GM18520 (cell line): ENCODE measurements at regions not wholly inside any gene's neighbourhood (a gene's known extent, or its start where the extent isn't known, plus 50 kb on each side); places are given as distances from the start of the nearest gene placed in this dataset.

Experiments used
- ATAC-seq: cut with Tn5 transposase; IDR thresholded peaks from one replicate; pipeline ENCODE4 v1.9.1; 2021; ENCODE audit not compliant: unreplicated experiment

GRCh38 chr12:115407723-115408122 is 723.7 kb upstream of the TBX3 start:
- no peak for ATAC-seq

- no peak for ATAC-seq
Measured at GRCh38 chr12:115407036-115407435, 723.1 kb upstream of the TBX3 start.

DNA sequence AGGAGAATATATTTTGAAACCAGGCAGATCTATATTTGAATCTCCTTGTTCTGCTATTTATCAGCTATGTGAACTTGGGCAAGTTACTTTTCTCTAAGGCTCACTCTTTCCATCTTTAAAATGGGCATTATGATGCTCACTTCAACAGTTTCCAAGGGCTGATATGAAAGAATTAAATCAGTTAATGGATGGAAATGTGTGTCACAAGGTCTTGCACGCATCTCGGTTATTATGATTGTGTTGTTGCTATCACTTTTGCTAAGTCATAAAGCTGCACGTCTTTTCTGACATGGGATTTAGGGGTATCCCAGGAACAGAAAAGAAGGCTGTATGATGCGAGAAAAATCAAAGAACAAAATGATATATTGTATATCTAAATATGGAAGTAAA is 721.5 kb upstream of the TBX3 start:
- ATAC-seq = no peak

DNA sequence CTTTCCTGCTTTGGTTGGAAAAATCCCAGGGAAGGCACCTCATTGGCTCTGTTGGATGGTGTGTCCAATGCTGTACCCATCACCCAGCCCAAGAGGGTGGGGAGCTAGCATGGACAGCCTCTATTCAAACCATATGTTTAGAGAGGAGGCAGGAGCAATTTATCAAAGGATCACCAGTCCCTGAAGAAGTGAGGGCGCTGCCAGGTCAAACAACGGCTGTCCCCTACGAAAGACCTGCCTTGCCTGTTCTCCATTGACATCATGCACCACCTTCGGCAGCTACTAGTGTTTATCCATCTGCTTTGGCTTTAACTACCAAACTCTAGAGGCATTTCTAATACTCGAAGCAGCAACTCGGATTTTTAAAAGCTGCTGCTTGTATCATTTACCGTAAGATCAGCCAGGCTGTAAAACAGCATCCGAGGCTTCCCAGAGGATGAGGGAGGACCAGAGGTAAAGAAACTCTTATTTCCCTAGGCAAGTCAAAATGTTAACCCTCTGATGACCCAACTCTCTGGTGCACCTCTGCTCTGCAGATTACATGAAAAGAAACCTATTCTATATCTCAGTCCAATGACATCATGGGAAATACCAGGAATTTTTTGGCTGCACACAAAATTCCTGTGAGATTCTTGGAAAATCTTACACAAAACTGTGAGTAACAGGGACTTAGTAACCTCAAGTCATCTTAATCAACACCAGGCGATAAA is 720.9 kb upstream of the TBX3 start:
- no peak for ATAC-seq

DNA sequence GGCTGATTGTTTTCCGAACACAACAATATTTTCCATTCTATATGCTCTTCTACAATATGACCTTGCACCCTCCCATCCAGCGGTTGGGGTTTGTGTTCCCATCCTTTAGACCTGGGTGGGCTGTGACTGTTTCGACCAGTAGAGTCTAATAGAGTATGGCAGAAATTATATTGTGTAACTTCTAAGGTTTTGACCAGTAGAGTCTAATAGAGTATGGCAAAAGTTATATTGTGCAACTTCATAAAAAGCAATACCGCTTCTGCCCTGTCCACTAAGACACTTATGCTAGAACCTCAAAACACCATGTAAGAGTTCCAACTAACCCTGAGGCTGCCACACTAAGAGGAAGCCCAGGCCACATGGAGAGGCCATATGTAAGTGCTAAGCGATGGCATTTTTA is 719.7 kb upstream of the TBX3 start:
- ATAC-seq = no peak

GRCh38 chr12:115403253-115403652 is 719.3 kb upstream of the TBX3 start:
- no peak for ATAC-seq

DNA sequence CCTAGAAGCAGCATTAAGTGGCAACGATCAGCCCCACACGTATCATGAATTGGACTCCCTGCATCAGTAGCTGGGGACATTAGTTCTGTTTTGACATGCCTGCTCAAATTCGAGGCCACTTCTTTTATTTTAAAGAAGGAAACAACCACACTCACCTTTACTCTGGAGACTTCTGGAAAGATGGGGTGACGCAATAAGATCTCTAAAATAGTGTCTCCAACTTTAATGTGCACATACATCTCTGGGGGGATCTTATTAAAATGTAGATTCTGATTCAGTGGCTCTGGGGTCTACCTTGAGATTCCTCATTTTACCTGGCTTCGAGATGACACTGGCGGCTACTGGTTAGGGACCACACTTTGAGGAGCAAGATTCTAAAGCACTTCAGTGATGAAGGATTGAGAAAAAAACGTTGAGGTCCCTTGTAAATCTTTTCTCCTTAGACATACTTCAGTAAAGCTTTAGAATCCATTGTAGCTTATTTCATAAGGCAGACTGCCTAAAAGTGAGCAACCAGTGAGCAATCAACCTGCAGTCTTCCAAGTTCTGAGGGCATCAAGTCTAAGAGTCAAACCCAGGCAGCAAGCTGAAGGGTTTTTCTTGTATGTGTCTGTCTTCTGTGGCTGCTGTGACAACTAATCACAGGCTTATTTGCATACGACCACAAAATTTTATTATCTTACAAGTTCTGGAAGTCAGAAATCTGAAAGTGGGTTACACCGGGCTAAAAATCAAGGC is 718.6 kb upstream of the TBX3 start:
- ATAC-seq = no peak

DNA sequence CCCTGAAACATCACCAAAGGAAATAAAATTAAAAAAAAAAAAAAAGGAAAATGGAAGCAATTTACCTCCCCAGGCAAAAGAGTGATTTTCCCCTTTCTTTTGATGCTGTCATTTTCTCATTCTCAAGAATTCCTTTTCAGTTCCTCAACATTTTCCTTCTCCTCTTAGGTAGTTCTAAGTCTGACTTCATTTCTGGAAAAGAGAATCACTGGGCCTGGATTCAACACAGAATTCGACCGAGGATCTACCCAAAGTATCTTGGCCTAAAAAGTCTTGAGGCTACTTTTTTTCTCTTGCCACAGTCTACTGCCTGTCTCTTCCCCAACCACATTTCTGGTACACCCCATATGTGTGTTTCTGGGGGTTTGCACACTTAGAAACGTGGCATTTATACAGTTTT is 717.8 kb upstream of the TBX3 start:
- no peak for ATAC-seq

DNA sequence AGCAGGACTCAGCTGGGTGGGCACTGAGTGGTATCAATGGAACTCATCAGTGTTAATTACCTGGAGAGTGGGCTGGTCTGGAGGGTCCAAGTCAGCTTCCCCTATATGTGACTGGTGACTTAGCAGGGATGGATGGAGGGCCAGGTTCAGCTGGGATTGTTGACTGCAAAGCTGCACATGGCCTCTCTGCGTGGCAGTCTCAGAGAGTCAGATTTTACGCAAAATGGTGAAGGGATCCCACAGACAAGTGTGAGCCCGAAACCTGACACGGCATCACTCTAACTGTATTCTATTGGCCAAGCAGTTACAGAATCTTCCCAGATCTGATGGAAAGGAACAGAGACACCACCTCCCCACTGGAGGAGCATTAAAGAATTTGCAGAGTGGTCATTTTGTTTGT is 716.0 kb upstream of the TBX3 start:
- no peak for ATAC-seq

GRCh38 chr12:115398311-115398781 is 714.4 kb upstream of the TBX3 start:
- ATAC-seq = no peak

DNA sequence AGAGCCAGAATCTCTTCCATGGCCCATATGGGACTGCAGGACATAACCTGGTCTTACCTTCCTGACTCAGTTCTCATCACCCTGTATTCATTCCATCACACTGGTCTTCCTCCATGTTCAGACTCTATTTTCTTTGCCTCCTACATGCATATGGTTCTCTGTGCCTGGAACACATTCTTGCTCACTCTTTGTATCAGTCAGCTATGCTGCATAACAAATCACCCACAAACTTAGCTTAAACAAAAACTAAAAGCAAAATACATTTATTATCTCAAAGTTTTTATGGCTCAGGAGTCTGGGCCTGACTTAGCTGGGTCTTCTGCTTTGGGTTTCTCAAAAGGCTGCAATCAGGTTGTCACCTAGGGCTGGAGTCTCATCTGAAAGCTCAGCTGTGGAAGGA is 712.6 kb upstream of the TBX3 start:
- ATAC-seq = no peak

GRCh38 chr12:115394496-115395220 is 710.7 kb upstream of the TBX3 start:
- ATAC-seq = no peak

GRCh38 chr12:115388139-115388538 is 704.2 kb upstream of the TBX3 start:
- ATAC-seq = no peak

DNA sequence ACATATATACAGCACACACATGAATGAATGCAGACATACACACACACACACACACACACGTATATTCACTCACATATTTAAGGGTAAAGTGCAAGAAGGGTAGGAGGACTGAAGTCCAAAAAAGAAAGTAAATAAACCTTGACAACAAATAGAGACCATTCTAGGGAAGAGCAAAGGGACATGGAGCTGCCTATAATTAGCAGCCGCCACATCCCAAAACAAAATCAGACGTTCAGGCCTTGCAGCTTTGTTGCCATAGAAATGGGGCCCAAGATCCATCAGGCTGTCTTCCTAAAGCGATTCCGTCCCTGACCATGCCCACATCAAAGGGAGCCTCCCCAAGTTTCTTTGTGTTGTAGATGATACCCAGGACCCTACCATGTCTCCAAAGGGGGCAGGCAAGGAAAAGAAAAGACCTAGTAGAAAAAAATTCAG is 703.5 kb upstream of the TBX3 start:
- no peak for ATAC-seq

DNA sequence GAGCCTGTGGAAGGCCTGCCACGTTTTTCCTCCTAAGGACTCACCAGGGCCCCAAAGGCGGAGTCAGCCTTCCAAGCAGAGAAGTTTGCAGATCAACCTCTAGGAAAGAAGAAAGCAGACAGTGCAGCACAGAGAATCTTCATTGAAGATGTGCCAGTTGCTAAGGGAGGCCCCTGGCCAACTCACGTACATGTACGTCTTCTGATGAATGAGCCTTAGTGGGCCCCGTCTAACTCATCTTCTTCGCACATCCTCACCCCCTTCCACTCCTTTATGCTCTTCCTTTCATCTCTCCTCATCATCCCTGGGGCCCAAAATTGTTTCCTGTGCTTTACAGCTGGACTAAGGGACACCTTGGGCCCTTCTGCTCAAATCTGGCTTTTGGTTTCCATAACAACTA is 703.0 kb upstream of the TBX3 start:
- ATAC-seq = no peak

DNA sequence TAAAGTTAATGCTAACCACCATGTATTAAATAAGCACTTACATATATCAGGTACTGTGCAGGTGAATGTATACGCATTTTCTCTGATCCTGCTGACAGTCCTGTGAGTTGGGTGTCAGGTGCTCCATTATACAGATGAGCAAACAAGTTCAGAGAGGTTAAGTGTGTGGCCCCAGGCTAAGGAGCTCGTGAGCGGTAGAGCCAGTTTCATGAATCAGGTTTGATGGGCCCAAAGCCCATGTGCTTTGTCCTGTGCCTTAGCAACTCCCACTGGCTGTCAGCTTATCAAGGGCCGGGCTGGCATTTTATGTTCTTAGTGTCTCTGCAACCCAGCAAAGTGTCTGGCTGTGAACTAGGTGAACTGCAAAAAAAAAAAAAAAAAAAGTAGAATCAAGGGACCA is 701.2 kb upstream of the TBX3 start:
- no peak for ATAC-seq

- no peak for ATAC-seq
Measured at GRCh38 chr12:115384391-115384790, 700.4 kb upstream of the TBX3 start.

- ATAC-seq = no peak
Measured at GRCh38 chr12:115383668-115384067, 699.7 kb upstream of the TBX3 start.

GRCh38 chr12:115382681-115383080 is 698.7 kb upstream of the TBX3 start:
- no peak for ATAC-seq

GRCh38 chr12:115380546-115381120 is 696.7 kb upstream of the TBX3 start:
- no peak for ATAC-seq

GRCh38 chr12:115378291-115378690 is 694.3 kb upstream of the TBX3 start:
- ATAC-seq = no peak

GRCh38 chr12:115377779-115378178 is 693.8 kb upstream of the TBX3 start:
- ATAC-seq = no peak
